GM19397 (cell line): ENCODE measurements at regions not wholly inside any gene's neighbourhood (a gene's known extent, or its start where the extent isn't known, plus 50 kb on each side); places are given as distances from the start of the nearest gene placed in this dataset.
"Not testable (repeated sequence)": the region's sequence is repeated elsewhere in the genome, so short reads cannot be mapped to it uniquely, and the experiment has no call there.

Experiments used
- ATAC-seq: cut with Tn5 transposase; IDR thresholded peaks from one replicate; pipeline ENCODE4 v1.9.1; 2021; ENCODE audit warnings: mild to moderate bottlenecking, moderate library complexity; ENCODE audit not compliant: unreplicated experiment

DNA sequence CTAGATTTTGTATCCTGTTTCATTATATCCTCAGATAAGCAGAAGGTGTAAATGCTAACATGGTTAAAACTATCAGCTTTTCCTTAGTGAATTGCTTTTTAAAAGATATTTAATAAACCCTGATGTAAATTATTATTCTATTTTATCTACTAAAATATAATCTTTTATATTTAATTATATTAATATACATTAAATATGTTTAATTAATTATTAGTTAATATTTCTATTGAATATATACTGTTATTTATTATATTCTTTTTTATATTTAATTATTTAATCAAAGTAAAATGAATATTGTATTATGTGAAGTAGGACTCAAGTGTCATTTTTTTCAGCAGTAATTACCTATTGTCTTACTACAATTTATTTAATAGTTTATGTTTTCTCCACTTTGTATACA lies 179.7 kb upstream of the ADGRL4 start:
- ATAC-seq, result no peak

DNA sequence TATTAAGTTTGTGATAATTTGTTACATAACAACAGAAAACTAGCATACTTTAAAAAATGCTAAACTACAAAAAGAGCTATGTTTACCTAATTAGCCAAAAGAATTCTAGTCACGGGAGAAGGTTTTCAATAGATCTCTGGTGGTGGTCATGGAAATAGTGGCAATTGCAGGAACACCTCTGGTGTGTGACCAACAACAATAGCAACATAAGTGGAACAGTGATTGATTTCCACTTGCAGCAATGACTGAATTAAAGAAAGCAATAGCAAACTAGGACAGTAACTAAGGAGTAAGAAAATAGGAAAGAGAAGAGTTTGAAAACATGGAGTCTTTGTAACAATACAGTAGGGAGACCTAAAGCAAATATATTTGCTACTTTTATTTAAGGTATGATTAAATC lies 171.3 kb upstream of the ADGRL4 start:
- no peak for ATAC-seq

DNA sequence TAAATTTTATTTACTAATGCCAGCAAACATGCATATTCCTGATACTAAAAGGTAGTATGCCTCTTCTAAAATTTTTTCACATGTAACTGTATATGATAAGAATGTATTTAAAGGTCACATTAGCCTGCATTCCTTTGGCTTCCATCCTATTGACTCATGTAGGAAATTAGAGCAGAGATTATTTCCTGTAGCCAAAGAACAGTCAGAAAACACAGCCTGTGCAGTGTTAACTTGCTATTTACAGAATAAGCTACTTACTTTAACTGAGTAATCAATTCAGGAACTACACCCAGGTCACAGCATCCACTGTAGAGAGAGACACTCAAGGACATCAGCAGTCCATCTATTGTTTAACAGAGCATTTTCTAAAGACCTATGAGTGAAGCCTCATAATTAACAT lies 154.5 kb upstream of the ADGRL4 start:
- ATAC-seq, result no peak

DNA sequence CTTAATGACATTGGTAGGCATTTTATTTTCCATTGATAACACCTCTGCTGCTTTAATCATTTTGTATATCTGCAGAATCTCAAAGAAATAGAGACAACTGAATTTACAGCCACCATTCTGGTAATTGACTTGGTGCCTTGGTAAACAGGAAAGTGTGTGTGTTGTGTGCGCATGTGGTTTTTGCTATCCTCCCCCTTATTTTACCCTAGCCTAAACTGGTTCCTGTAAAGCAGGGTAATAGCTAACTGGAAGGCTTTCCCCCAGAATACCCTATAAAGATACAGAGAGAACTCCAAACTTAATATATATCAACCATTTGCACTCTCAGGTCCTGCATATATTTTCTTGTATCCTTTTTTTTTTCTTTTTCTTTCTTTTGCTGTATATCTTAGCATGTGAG lies 149.5 kb upstream of the ADGRL4 start:
- ATAC-seq, result no peak

DNA sequence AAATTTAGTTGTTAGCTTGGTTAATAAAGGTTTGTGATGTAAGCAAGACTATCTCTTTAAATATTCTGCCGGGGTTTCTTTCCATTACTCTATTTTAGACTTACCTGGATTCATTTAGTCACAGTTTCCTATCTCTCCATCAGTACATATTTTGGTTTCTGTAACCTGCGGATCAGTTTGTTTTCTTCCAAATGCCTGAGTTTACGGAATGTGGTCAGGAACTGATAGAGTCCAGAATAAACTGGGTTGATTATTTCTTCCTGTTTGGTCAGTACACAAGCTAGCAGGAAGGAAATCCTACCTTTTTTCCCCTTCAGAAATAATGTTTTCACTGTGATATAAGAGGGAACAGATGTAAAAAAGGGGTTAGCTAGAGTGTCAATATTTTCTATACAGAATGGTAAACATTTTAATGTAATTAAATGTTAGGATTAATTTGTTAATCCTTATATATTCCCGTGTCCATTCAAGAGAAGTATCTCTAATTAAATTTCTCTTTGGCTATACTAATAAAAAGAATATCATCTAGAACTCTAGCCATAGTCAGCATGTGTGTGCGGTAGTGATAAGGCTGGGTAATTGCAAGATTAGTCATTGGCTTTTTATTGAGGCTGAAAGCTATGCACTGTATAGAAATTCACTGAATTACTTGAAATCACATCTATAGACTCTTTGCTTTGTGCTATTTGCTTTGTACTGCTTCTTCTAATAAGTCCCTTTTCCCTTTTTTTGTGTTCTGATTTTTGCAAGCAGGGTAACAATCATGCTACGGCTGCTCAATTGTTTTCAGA lies 144.7 kb upstream of the ADGRL4 start:
- no peak for ATAC-seq

DNA sequence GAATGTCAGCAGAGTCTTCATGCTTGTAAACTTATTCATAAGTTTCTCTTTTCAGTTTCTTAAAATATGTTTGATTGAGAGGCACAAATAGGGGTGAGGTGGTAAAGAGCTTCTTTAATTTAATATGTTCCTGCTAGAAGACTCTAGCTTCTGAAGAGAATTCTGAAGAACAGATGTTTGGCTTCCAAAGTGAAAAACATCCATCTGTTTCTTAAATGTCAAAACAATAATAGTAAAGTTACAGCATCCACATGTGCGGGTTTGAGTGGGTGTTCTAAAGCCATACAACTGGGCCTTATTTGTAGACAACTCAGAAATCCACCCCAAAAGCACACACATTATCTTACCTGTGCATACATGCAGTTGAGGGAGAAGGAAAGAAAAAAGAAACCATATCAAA lies 144.0 kb upstream of the ADGRL4 start:
- ATAC-seq, result no peak

DNA sequence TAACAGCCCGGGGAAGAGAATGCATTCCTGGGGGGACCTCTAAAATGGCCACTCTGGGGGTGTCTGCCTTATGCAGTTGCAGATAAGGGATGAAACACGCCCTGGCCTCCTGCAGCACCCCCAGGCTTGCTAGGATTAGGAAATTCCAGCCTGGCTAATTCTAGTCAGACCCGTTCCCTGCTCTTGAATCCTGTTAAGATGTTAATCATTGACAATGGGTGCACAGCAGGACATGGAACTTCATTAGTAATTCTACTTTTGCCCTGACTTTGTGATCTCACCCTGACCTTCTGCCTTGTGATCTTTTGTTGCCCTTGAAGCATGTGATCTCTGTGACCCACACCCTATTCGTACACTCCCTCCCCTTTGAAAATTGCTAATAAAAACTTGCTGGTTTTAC lies 131.7 kb upstream of the ADGRL4 start:
- ATAC-seq, result not testable (repeated sequence)

DNA sequence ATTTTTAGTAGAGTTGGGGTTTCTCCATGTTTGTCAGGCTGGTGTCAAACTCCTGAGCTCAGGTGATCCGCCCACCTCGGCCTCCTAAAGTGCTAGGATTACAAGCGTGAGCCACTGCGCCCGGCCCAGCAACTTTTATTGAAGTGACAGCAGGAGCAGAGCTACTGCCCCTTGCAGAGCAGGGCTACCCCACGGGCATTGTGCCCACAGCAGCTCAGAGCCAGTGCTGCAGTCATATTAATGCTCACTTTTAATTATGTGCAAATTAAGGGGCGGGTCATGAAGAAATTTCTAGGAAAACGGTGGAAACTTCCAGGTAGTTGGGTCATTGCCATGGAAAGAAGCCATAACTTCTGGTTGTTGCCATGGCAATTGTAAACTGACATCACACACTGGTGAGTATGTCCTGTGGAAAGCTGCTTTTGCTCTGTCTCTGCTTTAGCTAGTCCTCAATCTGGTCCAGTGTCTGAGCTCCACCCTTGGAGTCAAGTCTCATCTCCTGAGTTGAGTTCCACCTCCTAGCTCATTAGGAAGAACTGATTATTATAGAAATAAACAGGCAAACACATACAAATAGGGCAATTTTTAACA lies 127.3 kb upstream of the ADGRL4 start:
- ATAC-seq, result no peak

DNA sequence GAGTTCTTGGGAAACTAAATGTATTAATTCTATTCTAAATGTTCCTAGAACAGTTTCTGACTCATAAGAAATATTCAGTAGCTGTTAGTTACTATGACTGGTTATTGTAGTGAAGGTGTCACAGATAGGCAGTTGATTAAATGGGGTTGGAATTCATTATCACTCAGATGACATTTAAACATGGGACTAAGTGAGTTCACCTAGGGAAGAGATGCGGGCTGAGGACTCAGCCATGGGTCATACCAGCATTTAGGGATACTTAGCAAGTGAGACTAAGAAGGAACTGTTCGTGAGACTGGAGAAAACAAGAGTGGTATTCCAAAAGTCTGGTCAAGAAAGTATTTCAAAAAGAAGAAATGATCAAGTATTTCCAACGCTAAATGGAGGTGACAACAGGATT lies 125.1 kb upstream of the ADGRL4 start:
- ATAC-seq, result no peak

DNA sequence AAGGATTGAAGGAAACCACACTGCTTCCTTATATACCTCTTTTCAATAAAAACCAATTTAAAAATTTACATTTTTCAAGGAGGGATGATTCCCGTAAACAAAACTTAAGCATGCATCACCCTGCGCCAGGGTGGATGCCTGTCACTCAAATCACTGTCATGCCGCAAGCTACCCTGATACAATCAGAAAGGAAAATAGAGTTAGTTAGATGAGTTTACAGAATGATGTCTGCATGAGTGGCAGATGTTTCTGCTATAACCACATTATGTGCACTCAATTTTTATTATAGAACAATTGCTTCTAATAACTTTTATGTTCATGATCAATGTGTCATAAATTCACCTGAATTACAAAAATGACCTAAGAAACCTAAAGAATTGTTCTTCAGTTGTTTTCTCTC lies 123.4 kb upstream of the ADGRL4 start:
- ATAC-seq, result no peak

DNA sequence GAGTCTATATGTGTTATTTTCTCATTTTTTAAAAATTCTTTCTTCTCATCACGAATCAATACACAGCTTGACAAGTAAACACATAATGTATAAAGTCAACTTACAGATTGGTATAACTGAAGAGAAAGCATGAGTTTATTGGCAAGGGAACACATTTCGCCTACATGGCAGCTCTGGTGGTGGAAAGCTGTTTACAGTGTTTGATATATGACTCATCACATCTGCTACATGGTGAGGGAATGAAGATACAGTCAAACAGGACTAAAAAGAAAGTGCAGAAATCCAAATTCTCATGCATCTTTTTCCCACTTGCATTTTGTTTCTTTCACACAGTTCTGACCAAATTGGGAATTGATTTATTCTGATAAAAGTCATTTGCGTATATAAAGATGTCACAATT lies 122.2 kb upstream of the ADGRL4 start:
- ATAC-seq, result no peak

DNA sequence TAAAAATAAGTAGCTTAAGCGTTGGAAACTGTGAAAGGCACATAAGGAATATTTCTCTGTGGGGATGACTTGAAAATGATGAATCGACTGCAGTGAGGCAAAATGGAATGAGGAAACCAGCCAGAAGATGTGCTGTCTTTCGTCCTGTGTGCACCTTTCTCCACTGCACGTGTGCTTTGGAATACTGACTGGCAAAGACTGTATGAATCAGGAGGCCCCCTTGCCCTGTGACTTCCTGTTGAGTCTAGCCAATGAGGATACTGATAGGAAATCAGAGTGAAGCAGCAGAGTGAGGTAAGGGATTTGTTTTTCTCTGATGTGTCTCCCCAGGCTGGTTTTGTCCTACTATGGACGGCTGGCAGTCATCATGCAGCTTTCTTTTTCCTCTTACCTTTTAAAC lies 118.2 kb upstream of the ADGRL4 start:
- ATAC-seq, result no peak

DNA sequence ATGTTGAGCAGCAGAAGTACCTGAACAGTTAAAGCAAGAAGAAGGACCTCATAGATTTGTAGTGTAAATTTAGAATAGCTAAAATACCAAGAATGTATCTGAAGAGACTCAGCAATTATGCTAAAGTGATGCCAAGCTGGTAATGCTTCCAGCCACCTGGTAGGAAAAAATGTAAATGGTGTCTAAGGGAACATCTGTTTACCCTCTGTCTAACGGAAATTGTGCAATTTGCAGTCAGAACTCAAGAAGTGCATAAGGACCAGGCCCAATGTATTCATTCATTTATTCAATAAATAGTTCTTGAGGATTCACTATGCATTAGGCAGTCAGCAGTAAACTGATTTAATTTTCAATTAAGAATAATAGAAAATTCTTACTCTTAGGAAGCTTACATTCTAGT lies 116.0 kb upstream of the ADGRL4 start:
- no peak for ATAC-seq

DNA sequence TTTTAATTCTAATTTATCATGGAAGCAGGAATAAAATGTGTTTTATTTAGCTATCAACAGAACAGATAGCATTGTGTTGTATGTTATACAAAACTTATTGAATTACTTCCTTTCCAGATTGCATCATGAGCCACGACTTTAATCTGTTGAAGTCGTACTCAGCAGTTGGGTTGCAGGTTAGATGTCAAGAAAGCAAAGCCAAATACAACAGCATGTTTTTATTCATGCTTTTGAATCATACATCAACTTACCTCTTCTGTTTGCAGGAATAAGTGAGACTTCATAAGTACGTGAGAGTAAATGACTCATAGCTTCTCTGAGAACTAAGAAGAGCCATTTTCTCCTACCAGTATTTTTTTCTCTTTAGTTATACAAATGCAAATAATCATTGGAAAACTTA lies 110.8 kb upstream of the ADGRL4 start:
- no peak for ATAC-seq

DNA sequence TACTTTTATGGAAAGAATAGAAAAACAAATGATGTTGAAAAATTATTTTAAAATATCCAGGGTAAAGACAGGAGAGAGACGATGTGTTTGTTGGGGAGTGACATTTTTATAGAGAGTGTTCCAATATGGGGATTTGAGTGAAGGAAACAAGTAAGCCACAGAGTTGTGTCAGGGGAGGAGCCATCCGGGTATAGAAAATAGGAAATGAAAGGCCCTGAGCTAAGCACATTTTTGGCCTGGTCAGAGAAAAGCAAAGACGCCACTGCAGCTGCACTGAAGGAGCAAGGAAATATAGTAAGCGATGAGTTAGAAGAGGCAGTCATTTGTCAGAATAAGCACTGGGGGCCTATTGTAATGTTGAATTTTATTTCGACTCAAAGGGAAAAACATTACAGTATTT lies 107.3 kb upstream of the ADGRL4 start:
- no peak for ATAC-seq

DNA sequence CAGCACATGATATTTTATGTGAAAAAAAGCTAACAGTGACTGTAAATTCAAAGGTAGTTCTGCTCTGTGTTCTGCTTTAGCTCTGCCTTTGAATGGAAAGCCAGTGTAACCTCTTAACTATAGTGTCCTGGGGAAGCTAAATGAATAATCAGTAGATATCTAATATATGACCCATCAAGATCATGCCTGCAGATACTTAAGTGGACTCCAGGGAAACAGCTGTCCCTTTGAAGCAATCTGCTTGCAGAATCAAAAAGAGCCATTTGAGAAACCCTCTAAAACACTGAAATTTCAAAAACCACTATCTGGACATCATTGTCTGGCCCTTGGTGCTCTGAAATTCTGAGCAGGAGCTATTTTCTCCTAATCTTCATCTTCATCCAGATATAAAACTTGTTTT lies 104.2 kb upstream of the ADGRL4 start:
- ATAC-seq, result no peak

DNA sequence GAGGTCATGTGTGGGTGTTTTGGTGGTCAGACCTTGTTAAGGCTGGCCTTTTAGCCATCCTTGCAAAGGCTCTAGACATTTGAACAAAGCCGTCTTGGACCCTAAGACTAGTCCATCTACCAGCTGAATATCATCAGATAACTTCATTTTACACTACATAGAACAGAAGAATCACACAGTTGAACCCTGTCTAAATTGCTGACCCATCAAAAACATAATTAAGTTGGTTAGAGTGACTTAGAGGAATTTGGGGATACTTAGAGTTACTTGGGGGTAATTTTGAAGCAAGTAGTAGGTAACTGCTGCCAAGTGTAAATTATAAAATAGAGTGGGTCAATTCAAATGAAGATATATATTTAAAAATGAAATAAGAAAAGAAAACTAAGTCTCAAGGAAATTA lies 102.9 kb upstream of the ADGRL4 start:
- no peak for ATAC-seq

DNA sequence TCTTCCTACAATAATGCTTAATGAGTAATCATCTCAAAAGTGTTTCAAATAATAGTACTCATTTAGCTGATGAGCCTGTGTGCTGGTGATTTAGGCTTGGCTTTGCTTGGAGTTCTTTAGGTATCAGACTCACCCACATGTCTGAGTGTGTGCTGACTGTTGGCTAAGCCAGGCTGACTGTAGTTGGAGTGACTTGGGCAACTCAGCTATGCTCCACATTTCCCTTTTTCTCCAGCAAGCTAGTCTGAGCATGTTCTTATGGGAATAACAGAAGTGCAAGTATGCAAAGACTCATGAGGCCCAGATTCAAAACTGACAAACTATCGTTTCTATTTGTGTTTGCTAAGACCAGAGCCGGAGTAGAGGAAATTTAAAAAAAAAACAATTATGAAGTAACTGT lies 99.0 kb upstream of the ADGRL4 start:
- no peak for ATAC-seq

DNA sequence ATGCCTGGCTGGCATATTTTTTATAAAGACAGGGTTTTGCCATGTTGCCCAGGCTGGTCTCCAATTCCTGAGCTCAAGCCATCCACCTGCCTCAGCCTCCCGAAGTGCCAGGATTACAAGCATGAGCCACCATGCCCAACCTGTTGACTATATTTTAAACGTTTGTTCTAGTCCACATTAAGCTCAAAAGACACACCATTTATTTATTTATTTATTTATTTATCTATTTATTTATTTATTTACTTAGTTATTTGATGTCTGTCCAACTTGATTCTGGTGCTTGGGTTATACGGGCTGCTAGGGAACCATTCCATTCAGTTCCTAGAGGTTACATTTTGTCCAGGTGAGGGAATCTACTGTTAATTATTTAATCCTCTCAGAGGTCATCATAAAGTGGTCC lies 98.1 kb upstream of the ADGRL4 start:
- no peak for ATAC-seq

DNA sequence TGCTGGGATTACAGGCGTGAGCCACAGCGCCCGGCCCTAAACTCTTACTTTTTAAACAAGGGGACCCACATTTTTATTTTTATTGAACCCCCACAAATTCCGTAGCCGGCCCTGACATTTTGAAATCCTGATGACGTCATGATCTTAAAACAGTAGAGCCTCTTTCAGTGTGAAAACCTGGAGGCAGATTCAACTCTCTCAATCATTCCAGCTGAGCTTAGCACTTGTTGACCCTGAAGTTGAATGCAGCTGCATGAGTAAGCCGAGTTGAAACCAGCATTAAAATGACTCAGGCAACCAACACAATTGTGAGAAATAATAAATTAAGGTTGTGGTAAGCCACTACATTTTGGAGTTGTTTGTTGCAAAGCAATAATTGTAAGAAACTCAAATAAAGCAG lies 93.9 kb upstream of the ADGRL4 start:
- no peak for ATAC-seq

DNA sequence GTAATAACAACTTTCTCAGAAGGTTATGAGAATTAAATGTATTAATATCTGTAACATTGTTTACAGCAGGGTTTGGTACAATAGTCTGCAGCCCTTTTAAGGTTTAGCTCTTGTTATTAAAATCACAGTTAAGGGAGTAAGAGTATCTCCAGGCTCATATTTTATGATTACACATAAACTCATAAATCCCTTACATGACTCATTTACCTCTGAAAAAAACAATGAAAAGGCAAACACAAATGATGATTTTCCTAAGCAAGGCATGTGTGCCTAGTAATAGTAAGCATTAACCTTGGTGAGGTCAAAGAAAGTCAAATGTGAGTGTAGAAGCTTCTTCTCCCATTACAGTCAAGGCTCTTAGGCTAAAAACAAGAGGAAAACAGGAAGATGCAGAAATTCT lies 84.5 kb upstream of the ADGRL4 start:
- ATAC-seq, result no peak

DNA sequence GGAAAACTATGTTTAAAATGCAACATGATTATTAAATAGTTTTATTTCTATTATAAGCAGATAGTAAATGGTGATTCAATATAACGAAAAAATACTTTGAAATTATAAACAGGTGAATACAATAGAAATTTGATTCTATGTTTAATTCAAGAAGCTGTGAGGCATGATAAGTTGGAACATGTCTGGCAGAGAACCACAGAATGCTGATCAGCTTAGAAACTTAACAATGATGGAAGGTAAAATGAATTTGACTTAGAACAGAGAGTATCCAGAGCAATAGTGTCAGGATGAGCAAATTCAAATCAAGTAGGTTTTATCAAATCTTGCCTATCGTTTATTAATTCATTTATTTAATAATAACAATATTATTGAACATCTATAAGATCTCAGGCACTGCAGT lies 83.4 kb upstream of the ADGRL4 start:
- no peak for ATAC-seq

DNA sequence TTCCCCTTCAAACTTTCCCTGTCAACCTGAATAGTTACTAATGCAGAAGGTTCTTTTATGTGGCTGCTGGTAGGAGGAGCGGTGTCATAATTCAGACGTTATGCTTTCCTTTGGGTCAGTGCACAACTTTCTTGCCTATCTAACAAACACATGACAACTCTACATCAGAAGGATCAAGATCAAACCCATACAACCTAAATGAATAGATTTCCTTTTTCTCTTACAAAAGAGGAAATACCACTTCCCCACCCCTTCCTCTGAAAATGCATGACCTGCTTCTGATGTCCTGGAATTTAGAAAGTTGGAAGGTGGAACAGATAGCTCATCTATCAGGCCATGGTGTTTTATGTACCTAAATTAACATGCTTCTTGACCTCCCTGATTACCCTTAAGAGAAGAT lies 75.7 kb upstream of the ADGRL4 start:
- ATAC-seq, result no peak
